PC-3 (cell line): ENCODE measurements at regions not wholly inside any gene's neighbourhood (a gene's known extent, or its start where the extent isn't known, plus 50 kb on each side); places are given as distances from the start of the nearest gene placed in this dataset.

Source experiments
- ATAC-seq: fragments of 200-7000 bp; cut with Tn5 transposase; 2 replicates; pipeline ENCODE4 v1.9.1; 2020; ENCODE audit warnings: mild to moderate bottlenecking, moderate library complexity
- BruUV-seq: library from RNA; stranded (reverse); fragments of 400-500 nt; replicated peaks from 2 replicates; lab custom pipeline; 2021; lab: Mats Ljungman, UMichigan
- CTCF ChIA-PET: fragments of 300-600 bp; sonication (Branson Sonifier 250); formaldehyde crosslinking; loops from one replicate; lab custom pipeline; 2022; ENCODE audit warnings: antibody characterized with exemption; lab: Charles Lee
- POLR2A ChIA-PET: fragments of 300-600 bp; sonication (Branson Sonifier 250); formaldehyde crosslinking; loops from one replicate; lab custom pipeline; 2022; ENCODE audit warnings: antibody characterized with exemption; ENCODE audit not compliant: unreplicated experiment; lab: Charles Lee
- DNase-seq: peaks from one replicate; pipeline ENCODE4 v3.0.0-alpha.2; 2015
- H2AFZ ChIP-seq: fragments of 300-600 bp; sonication (generic); 2 replicates; pipeline ENCODE4 v1.6.0; 2016; ENCODE audit warnings: antibody characterized with exemption, low read length
- H3F3A ChIP-seq: fragments of 300-600 bp; sonication (generic); one replicate; pipeline ENCODE4 v1.6.0; 2017; ENCODE audit warnings: antibody characterized with exemption, low read length, control low read depth, mild to moderate bottlenecking; ENCODE audit not compliant: unreplicated experiment
- H3K27ac ChIP-seq: fragments of 300-600 bp; sonication (generic); 2 replicates; pipeline ENCODE4 v1.5.1; 2016; ENCODE audit warnings: mild to moderate bottlenecking, low read length
- H3K27me3 ChIP-seq: fragments of 300-600 bp; sonication (generic); 2 replicates; pipeline ENCODE4 v1.6.1; 2016; ENCODE audit warnings: low read length, mixed read lengths
- H3K36me3 ChIP-seq: fragments of 300-600 bp; sonication (generic); 2 replicates; pipeline ENCODE4 v1.6.1; 2016; ENCODE audit warnings: low read depth, mixed run types, low read length, mixed read lengths
- H3K4me1 ChIP-seq: fragments of 300-600 bp; sonication (generic); 2 replicates; pipeline ENCODE4 v1.5.1; 2016; ENCODE audit warnings: low read length; ENCODE audit not compliant: insufficient read depth
- H3K4me2 ChIP-seq: fragments of 300-600 bp; sonication (generic); 2 replicates; pipeline ENCODE4 v1.6.0; 2016; ENCODE audit warnings: low read length
- H3K4me3 ChIP-seq: fragments of 300-600 bp; sonication (generic); 2 replicates; pipeline ENCODE4 v1.5.1; 2016; ENCODE audit warnings: mild to moderate bottlenecking, low read length, mixed read lengths
- H3K79me2 ChIP-seq: fragments of 300-600 bp; sonication (generic); 2 replicates; pipeline ENCODE4 v1.6.1; 2017; ENCODE audit warnings: low read length, mixed read lengths
- H3K9ac ChIP-seq: fragments of 300-600 bp; sonication (generic); 2 replicates; pipeline ENCODE4 v1.6.0; 2016; ENCODE audit warnings: mild to moderate bottlenecking, low read length
- H3K9me2 ChIP-seq: fragments of 300-600 bp; sonication (generic); replicated peaks from 2 replicates; pipeline ENCODE4 v1.6.1; 2016; ENCODE audit warnings: mixed run types, low read length, mixed read lengths
- H3K9me3 ChIP-seq: fragments of 300-600 bp; sonication (generic); 2 replicates; pipeline ENCODE4 v1.6.1; 2016; ENCODE audit warnings: low read length, mixed read lengths
- H4K20me1 ChIP-seq: fragments of 300-600 bp; sonication (generic); 2 replicates; pipeline ENCODE4 v1.6.1; 2016; ENCODE audit warnings: low read length, mixed read lengths
- CTCF ChIP-seq: fragments of 300-600 bp; sonication (generic); conservative IDR thresholded peaks from 2 replicates; pipeline ENCODE4 v1.5.1; 2017; ENCODE audit warnings: antibody characterized with exemption, low read depth, mild to moderate bottlenecking, low read length
- EZH2 ChIP-seq: fragments of 300-600 bp; sonication (generic); IDR thresholded peaks from one replicate; pipeline ENCODE4 v1.6.1; 2017; ENCODE audit warnings: antibody characterized with exemption, mild to moderate bottlenecking, low read length; ENCODE audit not compliant: unreplicated experiment
- EZH2phosphoT487 ChIP-seq: fragments of 300-600 bp; sonication (generic); IDR thresholded peaks from 2 replicates; pipeline ENCODE4 v1.6.1; 2018; ENCODE audit warnings: mild to moderate bottlenecking, antibody characterized with exemption, low read length, borderline replicate concordance
- intact Hi-C: fragments of 100-400 bp; cut with micrococcal nuclease; formaldehyde crosslinking; loops from 2 replicates; pipeline ENCODE4 v1.9.0; 2023

DNA sequence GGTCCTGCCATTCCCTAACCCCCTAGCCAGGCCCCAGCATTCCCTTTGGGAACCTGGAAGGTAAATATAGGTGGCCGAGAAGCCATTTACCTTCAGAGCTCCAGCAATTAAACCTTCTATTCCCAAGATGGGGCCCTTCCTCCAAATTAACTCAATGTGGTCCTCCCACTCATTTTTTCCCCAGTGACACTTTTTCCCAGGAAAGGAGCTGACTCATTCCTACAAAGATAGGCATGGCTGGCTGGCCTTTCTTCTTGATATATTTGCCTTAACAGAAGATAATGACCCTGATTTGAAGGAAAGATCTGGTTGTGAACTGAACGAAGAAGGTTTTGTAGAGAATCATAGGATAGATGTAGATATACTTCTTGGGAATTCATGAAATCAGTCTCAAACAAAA, 279.0 kb upstream of the VEPH1 start:
- DNase-seq (peak; percentile 13), ATAC-seq (no peak)
- POLR2A ChIA-PET: no interaction called here
- Histone ChIP-seq H3K27ac (no peak overlapping the region), H2AFZ (no peak overlapping the region), H3K9ac (no peak overlapping the region), H3K36me3 (no peaks in the 10 kb centered on the region), H3K27me3 (no peaks in the 10 kb centered on the region), H3K9me2 (no peaks in the 10 kb centered on the region), H3K79me2 (no peaks in the 10 kb centered on the region), H3K9me3 (no peaks in the 10 kb centered on the region), H3K4me3 (no peak overlapping the region), H3F3A (peaks cover 12% of the 10 kb centered on the region), H3K4me1 (peaks cover 35% of the 10 kb centered on the region), H4K20me1 (no peaks in the 10 kb centered on the region), H3K4me2 (no peak overlapping the region)
- intact Hi-C loops: loop anchor here (10.0 kb wide), 1 partner anchor 303 kb away; no protein-coding TSS in a partner anchor
- no TSS peak for BruUV-seq
- CTCF ChIA-PET: no interaction called here
- TF ChIP-seq EZH2phosphoT487 (no peak), EZH2 (no peak), CTCF (no peak)

DNA sequence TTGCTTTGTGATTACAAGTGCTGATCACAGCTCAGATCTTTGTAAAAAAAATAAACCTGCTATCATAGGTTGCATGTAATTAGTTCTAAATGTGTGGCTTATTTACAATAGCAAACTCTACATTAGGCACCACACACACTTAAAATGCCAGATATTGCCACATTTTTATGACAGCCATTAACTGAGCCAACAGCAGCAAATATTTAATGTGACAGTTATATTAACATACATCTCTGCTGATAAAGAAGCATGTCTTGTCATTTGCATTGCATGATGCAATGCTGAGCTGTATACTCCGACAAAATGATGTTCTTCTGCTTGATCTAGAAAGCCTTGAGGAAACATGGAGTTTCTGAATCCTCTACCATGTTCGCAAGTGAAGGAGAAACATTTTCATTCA, 273.6 kb upstream of the VEPH1 start:
- no peak overlapping the region for H3K4me3 ChIP-seq
- H3K79me2 ChIP-seq: no peaks in the 10 kb centered on the region
- H3K36me3 ChIP-seq: no peaks in the 10 kb centered on the region
- H4K20me1 ChIP-seq: no peaks in the 10 kb centered on the region
- H3K4me1 ChIP-seq: no peaks in the 10 kb centered on the region
- H3K9me3 ChIP-seq: no peaks in the 10 kb centered on the region
- ChIA-PET CTCF (no interaction called here), POLR2A (no interaction called here)
- H3F3A ChIP-seq: no peaks in the 10 kb centered on the region
- no peaks in the 10 kb centered on the region for H3K9me2 ChIP-seq
- intact Hi-C loops: no loop called here
- TF ChIP-seq CTCF (no peak), EZH2 (no peak), EZH2phosphoT487 (no peak)
- no peak for ATAC-seq
- no peak overlapping the region for H3K27ac ChIP-seq
- no peak for DNase-seq
- H3K9ac ChIP-seq: no peak overlapping the region
- H2AFZ ChIP-seq: no peak overlapping the region
- no peaks in the 10 kb centered on the region for H3K27me3 ChIP-seq
- no TSS peak for BruUV-seq
- H3K4me2 ChIP-seq: no peak overlapping the region

DNA sequence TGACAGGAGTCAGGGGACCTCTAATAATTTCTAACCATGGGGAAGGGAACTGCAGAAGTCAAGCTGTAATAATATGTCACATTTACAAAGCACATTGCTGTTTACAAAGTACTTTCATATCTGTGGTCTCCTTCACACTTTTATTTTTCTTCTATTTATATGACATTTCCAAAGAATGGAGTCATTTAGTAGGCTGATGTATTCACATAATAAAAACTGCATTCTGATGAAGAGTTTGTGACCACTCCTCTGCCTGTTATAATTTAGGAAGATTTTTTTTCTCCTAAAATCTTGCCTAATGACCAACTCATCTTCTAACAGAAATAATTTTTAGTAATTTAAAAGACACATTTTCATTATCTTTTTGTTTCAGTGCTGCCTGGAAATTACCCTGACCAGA, 272.2 kb upstream of the VEPH1 start:
- Histone ChIP-seq H2AFZ (no peak overlapping the region), H3K27ac (no peak overlapping the region), H3K4me1 (no peaks in the 10 kb centered on the region), H3K27me3 (no peaks in the 10 kb centered on the region), H3K4me3 (no peak overlapping the region), H3K36me3 (no peaks in the 10 kb centered on the region), H3K9me2 (no peaks in the 10 kb centered on the region), H3F3A (no peaks in the 10 kb centered on the region), H3K79me2 (no peaks in the 10 kb centered on the region), H4K20me1 (no peaks in the 10 kb centered on the region), H3K4me2 (no peak overlapping the region), H3K9me3 (no peaks in the 10 kb centered on the region), H3K9ac (no peak overlapping the region)
- ChIA-PET CTCF (no interaction called here), POLR2A (no interaction called here)
- no TSS peak for BruUV-seq
- no peak for DNase-seq
- no peak for ATAC-seq
- intact Hi-C loops: no loop called here
- no peak for TF ChIP-seq EZH2phosphoT487
- no peak for TF ChIP-seq CTCF
- no peak for TF ChIP-seq EZH2
